Heart right ventricle (tissue), 16 donors: ENCODE measurements at regions not wholly inside any gene's neighbourhood (a gene's known extent, or its start where the extent isn't known, plus 50 kb on each side); places are given as distances from the start of the nearest gene placed in this dataset.

Source experiments
- ATAC-seq, 8 donors: fragments of 200-7000 bp; cut with Tn5 transposase; one replicate each; pipeline ENCODE4 v1.9.1; 2020; ENCODE audit warnings: mild to moderate bottlenecking in 8 of 8, moderate library complexity in 8 of 8, moderate number of reproducible peaks in 1 of 8
- DNase-seq, 2 donors: peaks; one replicate each; pipeline ENCODE4 v3.0.0-alpha.2; 2020
- H3K27ac ChIP-seq, 10 donors: fragments of 200-600 bp; sonication (generic) in 2 of 10; one replicate each; pipeline versions ENCODE4 v1.5.0 to v1.8.0; 2020 to 2022; ENCODE audit warnings: mild to moderate bottlenecking in 3 of 10
- H3K27me3 ChIP-seq, 7 donors: fragments of 200-600 bp; one replicate each; pipeline ENCODE4 v1.8.0; 2021 to 2022; ENCODE audit warnings: mild to moderate bottlenecking in 2 of 7
- H3K36me3 ChIP-seq, 9 donors: fragments of 200-600 bp; sonication (generic) in 1 of 9; one replicate each; pipeline versions ENCODE4 v1.5.0 to v1.8.0; 2020 to 2022; ENCODE audit warnings: mild to moderate bottlenecking in 2 of 9
- H3K4me1 ChIP-seq, 9 donors: fragments of 200-600 bp; sonication (generic) in 1 of 9; one replicate each; pipeline versions ENCODE4 v1.5.0 to v1.8.0; 2020 to 2022; ENCODE audit warnings: mild to moderate bottlenecking in 4 of 9
- H3K4me3 ChIP-seq, 10 donors: fragments of 200-600 bp; sonication (generic) in 2 of 10; one replicate each; pipeline versions ENCODE4 v1.5.0 to v1.8.0; 2020 to 2022; ENCODE audit warnings: mild to moderate bottlenecking in 7 of 10, moderate library complexity in 2 of 10
- H3K9me3 ChIP-seq, 11 donors: fragments of 200-600 bp in 10 of 11; sonication (generic) in 2 of 11; one replicate each; pipeline versions ENCODE4 v1.5.0 to v1.8.0; 2013 to 2022; ENCODE audit warnings: mild to moderate bottlenecking in 2 of 11, control low read depth in 1 of 11, moderate library complexity in 1 of 11
- CTCF ChIP-seq, 9 donors: fragments of 200-600 bp; sonication (generic) in 2 of 9; IDR thresholded peaks; one replicate each; pipeline versions ENCODE4 v1.5.0 to v1.8.0; 2021 to 2022; ENCODE audit warnings: antibody characterized with exemption in 9 of 9, mild to moderate bottlenecking in 5 of 9, moderate library complexity in 1 of 9
- WGBS, 2 donors: extraction: QIAGEN DNeasy Blood & Tissue Kit; methylation state at CpG; one replicate each; pipeline ENCODE4 v1.1.7; 2013; ENCODE audit warnings: inconsistent platforms in 1 of 2; 5-methylcytosine and 5-hydroxymethylcytosine counted together
- intact Hi-C, 10 donors: fragments of 100-400 bp; cut with DNase I; formaldehyde crosslinking; loops; one replicate each; pipeline versions ENCODE4 v1.11.1 to v1.14.2; 2022
- donor health status: Arrhythmogenic right ventricular cardiomyopathy.
- donor health status: ischemic (EF 13 %, LVEDD 7.1; RV severe dilation, severe dysfunction).
- donor health status: healthy with polysubstance abuse.
- donor health status: DM: no; HTN: yes; CAD: no.
- donor health status: DM: no; HTN: no; CAD: no.
- donor health status: ischemic (EF 25% LVEDD 6.9; RV normal size, moderate dysfunction).
- donor health status: ischemic (EF 25% LVEDD 5.7; RV mildly dilated, moderate dysfunction).
- donor health status: healthy.
- donor health status: DM: yes; HTN: yes; CAD: no.
- donor health status: Ischemic cardiomyopathy.
- donor health status: ischemic (EF 35%, LVEDD 5.7; RV mildly dilated, moderate dysfunction).
- donor health status: nonischemic (EF 11% LVEDD 7.7; RV severe dilation, severe dysfunction).
- donor health status: DM: yes; HTN: yes; CAD: no.
- donor health status: PGD.
- donor health status: ischemic (EF 29% LVEDD 5.4; RV normal size, mild dysfunction).
- donor health status: nonischemic (EF 23%, LVEDD 6.1; RV moderate dilation, normal function).

DNA sequence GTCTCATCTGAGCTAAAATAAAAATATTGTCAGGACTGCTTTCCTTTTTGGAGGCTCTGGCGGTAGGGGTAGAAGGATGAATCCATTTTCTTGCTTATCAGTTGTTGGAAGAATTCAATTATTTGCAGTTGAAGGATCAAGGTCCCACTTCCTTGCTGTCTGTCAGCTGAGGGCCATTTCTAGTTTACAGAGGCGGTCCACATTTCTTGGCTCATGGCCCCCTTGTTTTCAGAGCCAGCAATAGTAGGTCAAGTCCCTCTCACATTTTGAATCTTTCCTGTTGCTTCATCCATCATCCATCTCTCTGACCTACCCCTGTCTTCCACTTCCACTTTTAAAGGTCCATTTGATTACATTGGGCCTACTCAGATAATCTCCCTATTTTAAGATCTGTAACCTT lies 1099.3 kb upstream of the DIAPH2 start:
- Histone ChIP-seq H3K4me3 (no peak overlapping the region), H3K9me3 (no peaks in the 10 kb centered on the region), H3K36me3 (no peaks in the 10 kb centered on the region), H3K4me1 (no peaks in the 10 kb centered on the region), H3K27me3 (no peaks in the 10 kb centered on the region), H3K27ac (no peak overlapping the region)
- intact Hi-C loops, result no loop called here
- ATAC-seq, result no peak
- no peak for DNase-seq
- no peak for TF ChIP-seq CTCF (IDR thresholded peaks at IDR 0.05)
- WGBS, 2 donors, result 79 to 97% methylated on average over 2 of the region's 2 CpGs

DNA sequence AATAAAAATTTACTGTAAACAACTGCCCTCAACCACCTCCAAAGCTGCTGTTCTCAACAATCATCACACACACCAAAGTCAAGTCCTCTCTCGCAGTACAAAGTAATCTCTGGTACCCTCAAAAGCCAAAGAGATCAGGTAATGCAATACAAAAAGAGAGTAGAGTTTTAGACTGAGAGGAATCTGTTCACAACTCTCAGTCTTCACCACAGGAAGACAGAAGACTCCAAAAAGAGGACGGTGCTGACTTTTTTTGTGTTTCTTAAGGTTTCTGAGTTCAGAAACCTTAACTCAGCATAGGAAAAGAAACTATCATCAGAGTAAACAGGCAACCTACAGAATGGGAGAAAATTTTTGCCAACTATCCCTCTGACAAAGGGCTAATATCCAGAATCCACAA lies 1072.3 kb upstream of the DIAPH2 start:
- Histone ChIP-seq H3K27ac (no peak overlapping the region), H3K4me1 (no peaks in the 10 kb centered on the region), H3K4me3 (no peak overlapping the region), H3K36me3 (no peaks in the 10 kb centered on the region), H3K27me3 (no peaks in the 10 kb centered on the region), H3K9me3 (peaks cover 0 to 22% (median 0%) of the 10 kb centered on the region in 11 donors)
- TF ChIP-seq CTCF (IDR thresholded peaks at IDR 0.05), result no peak
- WGBS, 2 donors, result 79 to 83% methylated on average over 2 of the region's 2 CpGs
- intact Hi-C loops, result no loop called here
- DNase-seq (no peak), ATAC-seq (no peak)

DNA sequence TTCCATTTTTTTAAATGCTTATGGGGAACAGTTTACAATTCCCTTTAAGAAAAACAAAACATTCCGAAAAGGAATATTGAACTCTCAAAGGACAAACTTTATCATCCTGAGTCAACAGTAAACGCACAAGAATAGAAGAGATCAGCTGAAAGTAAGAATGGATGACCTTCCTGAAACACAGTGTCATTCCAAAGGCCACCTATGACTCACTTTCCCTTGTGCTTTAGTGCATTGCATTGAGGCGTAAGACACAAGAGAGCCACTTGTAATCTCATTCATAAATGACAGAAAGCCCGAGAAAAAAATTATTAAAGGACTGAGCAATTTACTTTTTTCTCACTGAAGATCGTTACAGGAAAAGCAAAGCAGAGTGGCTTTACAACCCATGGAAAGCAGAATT lies 1062.4 kb upstream of the DIAPH2 start:
- WGBS, 2 donors, result 57 to 60% methylated on average over 5 of the region's 5 CpGs
- ATAC-seq (no peak), DNase-seq (no peak)
- intact Hi-C loops, result loop anchor here in 1 of 10 donors (10.0 kb wide), 1 partner anchor 943 kb away; no protein-coding TSS in a partner anchor
- peaks cover 0 to 14% (median 0%) of the 10 kb centered on the region in 7 donors for H3K27me3 ChIP-seq
- no peaks in the 10 kb centered on the region for H3K36me3 ChIP-seq
- peaks cover 0 to under 1% (median 0%) of the 10 kb centered on the region in 11 donors for H3K9me3 ChIP-seq
- no peak for TF ChIP-seq CTCF (IDR thresholded peaks at IDR 0.05)
- H3K4me3 ChIP-seq, result no peak overlapping the region
- no peak overlapping the region for H3K27ac ChIP-seq
- no peaks in the 10 kb centered on the region for H3K4me1 ChIP-seq

GRCh38 chrX:95626748-95627147 lies 1057.9 kb upstream of the DIAPH2 start:
- Histone ChIP-seq H3K27me3 (peaks cover 0 to 8% (median 0%) of the 10 kb centered on the region in 7 donors), H3K36me3 (no peaks in the 10 kb centered on the region), H3K27ac (no peak overlapping the region), H3K4me3 (no peak overlapping the region), H3K9me3 (peaks cover 0 to 34% (median 0%) of the 10 kb centered on the region in 11 donors), H3K4me1 (no peaks in the 10 kb centered on the region)
- ATAC-seq (no peak), DNase-seq (no peak)
- intact Hi-C loops, result loop anchor here in 1 of 10 donors (10.0 kb wide), 1 partner anchor 938 kb away; no protein-coding TSS in a partner anchor
- TF ChIP-seq CTCF (IDR thresholded peaks at IDR 0.05), result no peak
- WGBS, 2 donors, result 50 to 68% methylated on average over 1 of the region's 1 CpG
